DMS 273 (cell line): ENCODE measurements at regions not wholly inside any gene's neighbourhood (a gene's known extent, or its start where the extent isn't known, plus 50 kb on each side); places are given as distances from the start of the nearest gene placed in this dataset.

Experiments
- DNase-seq: peaks from one replicate; lab custom pipeline; 2025; ENCODE audit not compliant: unreplicated experiment; lab: John Stamatoyannopoulos, UW

DNA sequence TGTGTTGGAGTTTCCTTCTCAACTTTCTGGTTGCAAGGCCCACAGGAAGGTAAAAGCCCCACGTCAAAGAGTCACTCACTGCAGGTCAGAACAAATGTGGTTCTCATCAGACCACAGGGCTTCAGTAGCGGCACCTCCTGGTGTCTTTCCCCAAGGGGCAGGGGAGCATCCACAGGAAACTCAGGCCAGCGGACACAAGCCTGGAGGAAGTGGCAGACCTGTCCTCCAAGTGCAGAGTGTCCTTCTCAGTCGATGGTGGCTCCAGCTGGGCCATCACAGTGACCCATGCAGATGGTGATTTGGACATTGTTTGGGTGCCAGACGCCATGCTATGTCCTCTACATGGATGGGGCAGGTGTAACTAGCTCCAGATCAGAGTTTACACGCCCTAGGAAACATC, 84.9 kb downstream of the ACKR3 start:
- no peak for DNase-seq

GRCh38 chr2:236656166-236656565, 86.5 kb downstream of the ACKR3 start:
- no peak for DNase-seq

- DNase-seq = no peak
Measured at GRCh38 chr2:236656721-236657120, 87.1 kb downstream of the ACKR3 start.

GRCh38 chr2:236657215-236657614, 87.6 kb downstream of the ACKR3 start:
- no peak for DNase-seq

DNA sequence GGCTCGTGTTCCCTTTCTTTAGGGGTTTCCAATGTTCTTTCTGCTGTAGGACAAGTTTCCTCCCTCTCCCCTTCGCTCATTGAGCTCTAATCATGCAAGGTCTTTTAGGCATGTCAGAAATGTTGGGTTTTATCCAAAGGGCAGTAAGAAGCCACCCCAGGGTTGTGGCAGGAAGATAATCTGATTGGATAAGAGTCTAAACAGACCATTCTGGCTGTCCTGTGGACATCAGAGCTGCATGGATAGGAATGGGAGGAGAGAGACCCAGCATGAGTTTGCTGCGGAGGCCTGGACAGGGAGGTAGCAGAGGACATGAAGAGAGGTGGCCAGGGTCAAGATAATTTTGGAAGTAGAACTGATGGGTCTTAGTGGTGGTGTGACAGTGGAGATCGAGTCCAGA, 88.2 kb downstream of the ACKR3 start:
- DNase-seq = no peak

- peak; percentile 58 for DNase-seq
Measured at GRCh38 chr2:236658974-236659757, 89.5 kb downstream of the ACKR3 start.

DNA sequence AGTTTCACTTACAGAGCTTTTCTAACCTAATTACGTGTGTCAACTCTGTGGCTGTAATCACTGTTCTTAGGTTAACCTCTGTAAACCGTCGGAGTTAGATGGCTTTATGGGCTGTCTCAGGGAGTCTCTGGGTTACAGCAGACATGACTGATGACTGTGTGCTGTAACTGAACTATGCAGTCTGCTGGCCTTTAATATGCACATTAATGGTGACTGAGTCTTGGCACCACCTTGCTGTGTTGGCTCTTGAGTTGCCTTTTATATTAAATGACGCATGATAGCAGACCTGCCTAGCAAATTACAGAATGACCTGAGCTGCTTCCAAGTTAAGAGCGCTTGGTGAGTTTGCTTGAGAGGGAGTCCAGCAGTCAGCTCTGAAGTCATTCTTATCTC, 90.1 kb downstream of the ACKR3 start:
- DNase-seq = peak; percentile 70

DNA sequence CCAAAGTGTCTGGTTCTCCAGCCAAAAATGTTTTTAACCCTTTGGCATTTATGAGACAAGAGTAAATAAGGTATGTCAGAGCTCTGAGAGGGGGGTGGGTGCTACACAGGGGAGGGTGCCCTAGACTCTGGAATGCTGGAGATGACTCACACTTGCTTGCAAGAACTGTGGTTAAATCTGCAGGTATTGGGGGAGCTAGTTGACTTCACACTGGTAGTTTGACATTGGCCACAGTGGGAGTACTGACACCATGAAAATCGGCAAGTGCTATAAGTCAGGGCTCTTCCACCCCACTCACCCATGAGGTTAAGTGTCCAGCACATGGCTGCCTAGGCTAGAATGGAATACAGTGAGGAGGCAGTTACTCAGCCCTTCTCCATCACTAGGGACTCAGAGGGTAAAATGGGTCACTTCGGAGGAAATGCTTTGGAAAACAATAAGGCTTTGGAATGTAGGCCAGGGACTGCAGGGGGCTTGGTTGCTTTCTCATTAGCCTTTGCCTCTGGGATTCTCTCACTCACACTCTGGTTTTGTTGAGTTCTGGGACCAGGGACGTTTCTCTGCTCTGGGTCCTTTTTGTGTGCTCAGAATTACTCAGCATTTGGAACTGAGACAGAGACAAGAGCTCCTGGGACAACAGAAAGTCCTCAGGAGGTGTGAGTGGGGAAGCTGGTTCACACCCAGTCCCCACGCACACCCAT, 91.6 kb downstream of the ACKR3 start:
- DNase-seq = no peak

GRCh38 chr2:236661762-236662110, 92.1 kb downstream of the ACKR3 start:
- no peak for DNase-seq

- DNase-seq = no peak
Measured at GRCh38 chr2:236662231-236663185, 92.9 kb downstream of the ACKR3 start.

DNA sequence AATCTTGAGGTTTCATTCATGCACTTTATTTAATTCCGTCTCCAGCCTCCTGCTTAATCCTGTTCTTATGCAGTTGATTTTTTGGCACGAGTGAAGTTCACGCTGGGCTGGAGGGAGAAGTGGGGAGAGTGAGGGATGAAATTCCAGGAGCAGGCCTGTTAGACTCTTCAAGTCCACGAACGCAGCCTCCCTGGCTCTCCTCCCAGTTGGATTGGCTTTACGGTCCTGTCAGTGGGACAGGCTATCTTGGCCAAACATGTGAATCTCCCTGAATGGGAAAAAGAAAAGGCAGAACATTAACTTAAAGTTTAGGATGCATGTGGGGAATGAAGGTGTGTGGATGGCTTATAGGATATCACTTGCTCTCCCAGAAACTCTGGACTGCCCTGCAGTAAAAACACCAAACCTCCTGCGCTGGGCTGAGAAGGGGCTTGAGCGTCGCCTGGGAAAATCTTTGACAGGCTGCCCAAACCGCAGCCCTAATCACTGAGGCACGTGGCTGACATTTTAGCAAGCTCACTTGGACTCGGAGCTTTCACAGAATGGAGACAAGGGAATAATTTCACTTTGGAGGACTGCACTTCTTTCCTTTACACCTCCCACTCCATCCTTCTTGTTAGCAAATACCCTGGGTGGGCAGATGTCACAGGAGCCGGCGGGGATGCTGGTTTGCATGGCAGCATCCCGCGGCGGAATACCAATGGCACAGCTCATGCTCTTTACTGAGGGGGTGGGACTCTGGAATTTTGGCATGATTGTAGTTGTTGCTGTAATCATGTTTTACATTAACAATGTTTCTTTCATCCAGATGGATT, 93.9 kb downstream of the ACKR3 start:
- peak; percentile 56 for DNase-seq

DNA sequence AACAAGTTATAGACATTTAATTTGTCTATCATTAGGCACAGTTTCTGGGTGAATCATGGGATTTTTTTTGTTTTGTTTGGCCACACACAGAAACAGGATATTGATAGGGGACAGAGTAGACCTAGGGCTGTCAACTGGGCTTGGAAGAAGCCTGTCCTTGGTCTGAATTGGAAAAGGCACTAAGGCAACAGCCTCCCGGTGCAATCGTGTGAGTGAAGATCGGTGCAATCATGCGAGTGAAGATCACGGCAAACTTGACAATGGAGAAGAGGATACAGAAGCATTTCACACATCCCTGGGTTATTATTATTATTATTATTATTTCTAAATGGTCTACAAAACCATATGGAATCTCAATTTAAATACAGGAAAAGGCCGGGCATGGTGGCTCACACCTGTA, 94.5 kb downstream of the ACKR3 start:
- no peak for DNase-seq

GRCh38 chr2:236665101-236665500, 95.5 kb downstream of the ACKR3 start:
- DNase-seq = no peak

DNA sequence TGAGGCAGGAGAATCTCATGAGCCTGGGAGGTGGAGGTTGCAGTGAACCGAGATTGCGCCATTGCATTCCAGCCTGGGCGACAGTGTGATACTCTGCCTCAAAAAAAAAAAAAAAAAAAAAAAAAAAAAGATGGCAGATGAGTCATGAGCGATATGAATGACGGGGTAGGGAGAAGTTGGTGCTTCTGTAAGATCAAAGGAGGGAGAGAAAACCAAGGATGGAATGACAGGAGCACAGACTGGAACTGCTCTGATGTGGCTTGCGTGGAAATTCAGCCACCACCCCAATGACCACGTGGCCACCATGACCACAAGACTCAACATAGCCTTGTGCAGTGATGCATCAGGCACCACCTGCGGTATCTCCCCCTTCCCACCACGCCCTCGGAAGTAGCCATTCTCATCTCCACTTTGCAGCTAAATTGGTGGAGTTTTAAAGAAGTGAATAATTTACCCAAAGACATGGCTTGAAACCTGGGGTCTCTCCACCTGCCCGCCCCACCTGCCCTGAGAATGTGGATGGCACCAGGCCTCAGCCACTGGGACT, 96.0 kb downstream of the ACKR3 start:
- DNase-seq = no peak

DNA sequence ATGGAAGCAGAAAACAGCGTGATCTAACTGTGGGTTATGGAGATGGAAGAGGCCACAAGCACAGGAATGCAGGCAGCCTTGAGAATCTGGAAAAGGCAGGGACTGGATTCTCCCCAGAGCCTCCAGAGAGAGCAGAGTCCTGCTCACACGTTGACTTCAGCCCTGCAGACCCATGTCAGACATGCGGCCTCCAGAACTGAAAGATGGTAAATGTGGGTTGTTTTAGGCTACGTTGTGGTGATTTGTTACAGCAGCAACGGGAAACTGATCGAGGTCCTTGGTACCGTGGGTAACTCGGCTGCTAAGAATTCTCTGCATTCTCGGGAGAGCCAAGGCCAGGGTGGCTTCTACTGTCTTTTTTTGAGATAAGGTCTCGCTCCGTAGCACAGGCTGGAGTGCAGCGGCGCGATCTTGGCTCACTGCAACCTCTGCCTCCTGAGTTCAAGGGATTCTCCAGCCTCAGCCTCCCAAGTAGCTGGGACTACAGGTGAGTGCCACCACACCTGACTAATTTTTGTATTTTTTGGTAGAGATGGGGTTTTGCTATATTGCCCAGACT, 97.1 kb downstream of the ACKR3 start:
- no peak for DNase-seq

GRCh38 chr2:236667526-236667925, 97.9 kb downstream of the ACKR3 start:
- no peak for DNase-seq

DNA sequence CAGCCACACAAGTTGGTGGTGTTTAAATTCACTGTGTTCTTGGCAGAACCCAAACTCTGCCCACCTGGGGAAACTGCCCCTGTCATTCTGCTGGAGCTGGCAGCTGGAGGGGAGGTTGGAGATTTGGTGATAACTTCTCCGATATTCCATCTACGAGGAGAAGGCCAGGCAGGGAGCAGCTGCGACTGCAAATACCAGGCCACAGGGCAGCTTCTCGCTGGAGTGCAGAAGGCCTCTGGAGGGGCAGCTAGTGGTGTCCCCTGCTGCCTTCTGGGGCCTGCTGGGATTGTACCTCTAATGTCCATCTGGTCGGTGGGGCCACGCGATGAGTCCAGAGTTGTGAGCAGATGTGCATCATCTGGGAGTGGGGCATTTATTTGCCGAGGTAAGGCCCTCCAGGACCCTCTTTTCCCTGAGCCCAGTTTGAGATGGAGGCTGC, 98.9 kb downstream of the ACKR3 start:
- no peak for DNase-seq

DNA sequence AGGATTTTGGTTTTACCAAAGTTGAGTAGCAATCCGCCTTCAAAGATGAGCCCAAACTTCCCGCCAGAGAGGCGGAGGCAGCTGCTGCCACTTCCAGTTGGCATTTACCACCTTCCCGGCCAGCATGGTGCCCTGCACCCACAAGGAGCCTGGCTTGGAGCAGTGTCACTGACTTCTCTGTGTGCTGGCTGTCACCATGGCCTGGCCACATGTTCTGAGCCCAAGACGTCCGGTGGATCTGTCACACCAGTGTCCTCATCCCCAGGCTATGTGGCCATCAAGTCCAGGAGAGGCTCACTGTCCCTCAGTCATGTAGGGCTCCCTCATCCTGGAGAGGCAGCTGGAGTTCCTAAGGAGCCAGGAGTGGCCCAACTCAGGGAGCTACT, 100.6 kb downstream of the ACKR3 start:
- no peak for DNase-seq

- DNase-seq = no peak
Measured at GRCh38 chr2:236671896-236672562, 102.4 kb downstream of the ACKR3 start.

DNA sequence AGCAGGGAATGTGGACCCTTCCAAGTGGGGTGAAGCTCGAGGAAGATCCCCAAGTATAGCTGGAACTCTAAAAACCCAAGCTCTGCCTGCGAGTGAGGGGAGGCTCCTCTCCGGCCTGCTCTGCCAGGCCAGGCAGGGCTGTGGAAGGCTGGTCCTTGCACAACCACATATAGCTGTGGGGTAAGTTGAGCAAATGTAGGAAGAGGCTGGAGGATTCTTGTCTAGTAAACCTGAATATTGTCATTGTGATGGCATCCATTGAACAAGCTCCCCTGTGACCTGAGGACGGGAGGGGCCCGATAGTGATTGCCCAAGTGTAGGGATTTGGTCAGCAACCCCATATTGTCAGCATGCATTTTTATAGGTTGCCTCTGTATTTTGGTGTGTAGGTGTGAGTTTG, 103.0 kb downstream of the ACKR3 start:
- DNase-seq = no peak
